ENCODE measurements at regions not wholly inside any gene's neighbourhood (a gene's known extent, or its start where the extent isn't known, plus 50 kb on each side); places are given as distances from the start of the nearest gene placed in this dataset.

- H2AFZ ChIP-seq (ENCODE audit: low read length, unreplicated experiment), result no peak overlapping the region
- no peak overlapping the region for H3K4me3 ChIP-seq (ENCODE audit: low read depth, low read length)
- H3K27me3 ChIP-seq (ENCODE audit: insufficient read depth, low read length), result no peaks in the 10 kb centered on the region
- H3K4me1 ChIP-seq (ENCODE audit: control insufficient read depth, insufficient read depth, low read length, unreplicated experiment), result no peaks in the 10 kb centered on the region
- H3K36me3 ChIP-seq (ENCODE audit: insufficient read depth, low read length), result no peaks in the 10 kb centered on the region
- no peaks in the 10 kb centered on the region for H3K79me2 ChIP-seq (ENCODE audit: control insufficient read depth, insufficient read depth, low read length, unreplicated experiment)
- H3K27ac ChIP-seq (ENCODE audit: low read depth, low read length), result no peak overlapping the region
Measured at GRCh38 chr4:179585761-179586160, 2143.5 kb upstream of the AGA start.

GRCh38 chr4:179586460-179586859 lies 2144.2 kb upstream of the AGA start:
- H3K27me3 ChIP-seq (ENCODE audit: insufficient read depth, low read length), result no peaks in the 10 kb centered on the region
- no peak overlapping the region for H3K27ac ChIP-seq (ENCODE audit: low read depth, low read length)
- H3K79me2 ChIP-seq (ENCODE audit: control insufficient read depth, insufficient read depth, low read length, unreplicated experiment), result no peaks in the 10 kb centered on the region
- H2AFZ ChIP-seq (ENCODE audit: low read length, unreplicated experiment), result no peak overlapping the region
- H3K36me3 ChIP-seq (ENCODE audit: insufficient read depth, low read length), result no peaks in the 10 kb centered on the region
- H3K4me3 ChIP-seq (ENCODE audit: low read depth, low read length), result no peak overlapping the region
- no peaks in the 10 kb centered on the region for H3K4me1 ChIP-seq (ENCODE audit: control insufficient read depth, insufficient read depth, low read length, unreplicated experiment)

- Histone ChIP-seq H3K27me3 (ENCODE audit: insufficient read depth, low read length) (no peaks in the 10 kb centered on the region), H3K36me3 (ENCODE audit: insufficient read depth, low read length) (no peaks in the 10 kb centered on the region), H3K79me2 (ENCODE audit: control insufficient read depth, insufficient read depth, low read length, unreplicated experiment) (no peaks in the 10 kb centered on the region), H3K27ac (ENCODE audit: low read depth, low read length) (no peak overlapping the region), H3K4me3 (ENCODE audit: low read depth, low read length) (no peak overlapping the region), H3K4me1 (ENCODE audit: control insufficient read depth, insufficient read depth, low read length, unreplicated experiment) (no peaks in the 10 kb centered on the region), H2AFZ (ENCODE audit: low read length, unreplicated experiment) (no peak overlapping the region)
Measured at GRCh38 chr4:179595671-179596410, 2153.6 kb upstream of the AGA start.

GRCh38 chr4:179596621-179597020 lies 2154.4 kb upstream of the AGA start:
- H3K79me2 ChIP-seq (ENCODE audit: control insufficient read depth, insufficient read depth, low read length, unreplicated experiment), result no peaks in the 10 kb centered on the region
- no peaks in the 10 kb centered on the region for H3K27me3 ChIP-seq (ENCODE audit: insufficient read depth, low read length)
- H2AFZ ChIP-seq (ENCODE audit: low read length, unreplicated experiment), result no peak overlapping the region
- no peaks in the 10 kb centered on the region for H3K36me3 ChIP-seq (ENCODE audit: insufficient read depth, low read length)
- no peaks in the 10 kb centered on the region for H3K4me1 ChIP-seq (ENCODE audit: control insufficient read depth, insufficient read depth, low read length, unreplicated experiment)
- no peak overlapping the region for H3K27ac ChIP-seq (ENCODE audit: low read depth, low read length)
- no peak overlapping the region for H3K4me3 ChIP-seq (ENCODE audit: low read depth, low read length)

- H3K36me3 ChIP-seq (ENCODE audit: insufficient read depth, low read length), result no peaks in the 10 kb centered on the region
- H3K27ac ChIP-seq (ENCODE audit: low read depth, low read length), result no peak overlapping the region
- no peak overlapping the region for H2AFZ ChIP-seq (ENCODE audit: low read length, unreplicated experiment)
- H3K79me2 ChIP-seq (ENCODE audit: control insufficient read depth, insufficient read depth, low read length, unreplicated experiment), result no peaks in the 10 kb centered on the region
- H3K27me3 ChIP-seq (ENCODE audit: insufficient read depth, low read length), result no peaks in the 10 kb centered on the region
- H3K4me1 ChIP-seq (ENCODE audit: control insufficient read depth, insufficient read depth, low read length, unreplicated experiment), result no peaks in the 10 kb centered on the region
- H3K4me3 ChIP-seq (ENCODE audit: low read depth, low read length), result no peak overlapping the region
Measured at GRCh38 chr4:179597301-179597700, 2155.1 kb upstream of the AGA start.

GRCh38 chr4:179601671-179602070 lies 2159.4 kb upstream of the AGA start:
- Histone ChIP-seq H3K27me3 (ENCODE audit: insufficient read depth, low read length) (no peaks in the 10 kb centered on the region), H3K27ac (ENCODE audit: low read depth, low read length) (no peak overlapping the region), H3K4me1 (ENCODE audit: control insufficient read depth, insufficient read depth, low read length, unreplicated experiment) (no peaks in the 10 kb centered on the region), H2AFZ (ENCODE audit: low read length, unreplicated experiment) (no peak overlapping the region), H3K4me3 (ENCODE audit: low read depth, low read length) (no peak overlapping the region), H3K79me2 (ENCODE audit: control insufficient read depth, insufficient read depth, low read length, unreplicated experiment) (no peaks in the 10 kb centered on the region), H3K36me3 (ENCODE audit: insufficient read depth, low read length) (no peaks in the 10 kb centered on the region)

- no peak overlapping the region for H2AFZ ChIP-seq (ENCODE audit: low read length, unreplicated experiment)
- H3K4me3 ChIP-seq (ENCODE audit: low read depth, low read length), result no peak overlapping the region
- H3K27me3 ChIP-seq (ENCODE audit: insufficient read depth, low read length), result no peaks in the 10 kb centered on the region
- H3K4me1 ChIP-seq (ENCODE audit: control insufficient read depth, insufficient read depth, low read length, unreplicated experiment), result no peaks in the 10 kb centered on the region
- no peak overlapping the region for H3K27ac ChIP-seq (ENCODE audit: low read depth, low read length)
- H3K79me2 ChIP-seq (ENCODE audit: control insufficient read depth, insufficient read depth, low read length, unreplicated experiment), result no peaks in the 10 kb centered on the region
- H3K36me3 ChIP-seq (ENCODE audit: insufficient read depth, low read length), result no peaks in the 10 kb centered on the region
Measured at GRCh38 chr4:179605196-179605595, 2163.0 kb upstream of the AGA start.

GRCh38 chr4:179607003-179607402 lies 2164.8 kb upstream of the AGA start:
- H3K4me1 ChIP-seq (ENCODE audit: control insufficient read depth, insufficient read depth, low read length, unreplicated experiment), result no peaks in the 10 kb centered on the region
- H3K4me3 ChIP-seq (ENCODE audit: low read depth, low read length), result no peak overlapping the region
- H3K27ac ChIP-seq (ENCODE audit: low read depth, low read length), result no peak overlapping the region
- H2AFZ ChIP-seq (ENCODE audit: low read length, unreplicated experiment), result no peak overlapping the region
- H3K27me3 ChIP-seq (ENCODE audit: insufficient read depth, low read length), result no peaks in the 10 kb centered on the region
- H3K36me3 ChIP-seq (ENCODE audit: insufficient read depth, low read length), result no peaks in the 10 kb centered on the region
- no peaks in the 10 kb centered on the region for H3K79me2 ChIP-seq (ENCODE audit: control insufficient read depth, insufficient read depth, low read length, unreplicated experiment)

- Histone ChIP-seq H3K27me3 (ENCODE audit: insufficient read depth, low read length) (no peaks in the 10 kb centered on the region), H3K4me3 (ENCODE audit: low read depth, low read length) (no peak overlapping the region), H3K36me3 (ENCODE audit: insufficient read depth, low read length) (no peaks in the 10 kb centered on the region), H2AFZ (ENCODE audit: low read length, unreplicated experiment) (no peak overlapping the region), H3K27ac (ENCODE audit: low read depth, low read length) (no peak overlapping the region), H3K4me1 (ENCODE audit: control insufficient read depth, insufficient read depth, low read length, unreplicated experiment) (no peaks in the 10 kb centered on the region), H3K79me2 (ENCODE audit: control insufficient read depth, insufficient read depth, low read length, unreplicated experiment) (no peaks in the 10 kb centered on the region)
Measured at GRCh38 chr4:179615704-179616103, 2173.5 kb upstream of the AGA start.

GRCh38 chr4:179618966-179619365 lies 2176.7 kb upstream of the AGA start:
- Histone ChIP-seq H3K4me3 (ENCODE audit: low read depth, low read length) (no peak overlapping the region), H3K36me3 (ENCODE audit: insufficient read depth, low read length) (no peaks in the 10 kb centered on the region), H2AFZ (ENCODE audit: low read length, unreplicated experiment) (no peak overlapping the region), H3K79me2 (ENCODE audit: control insufficient read depth, insufficient read depth, low read length, unreplicated experiment) (no peaks in the 10 kb centered on the region), H3K27ac (ENCODE audit: low read depth, low read length) (no peak overlapping the region), H3K4me1 (ENCODE audit: control insufficient read depth, insufficient read depth, low read length, unreplicated experiment) (no peaks in the 10 kb centered on the region), H3K27me3 (ENCODE audit: insufficient read depth, low read length) (no peaks in the 10 kb centered on the region)

- no peak overlapping the region for H3K4me3 ChIP-seq (ENCODE audit: low read depth, low read length)
- no peak overlapping the region for H3K27ac ChIP-seq (ENCODE audit: low read depth, low read length)
- no peak overlapping the region for H2AFZ ChIP-seq (ENCODE audit: low read length, unreplicated experiment)
- no peaks in the 10 kb centered on the region for H3K27me3 ChIP-seq (ENCODE audit: insufficient read depth, low read length)
- H3K36me3 ChIP-seq (ENCODE audit: insufficient read depth, low read length), result no peaks in the 10 kb centered on the region
- H3K79me2 ChIP-seq (ENCODE audit: control insufficient read depth, insufficient read depth, low read length, unreplicated experiment), result no peaks in the 10 kb centered on the region
- H3K4me1 ChIP-seq (ENCODE audit: control insufficient read depth, insufficient read depth, low read length, unreplicated experiment), result no peaks in the 10 kb centered on the region
Measured at GRCh38 chr4:179624768-179625181, 2182.5 kb upstream of the AGA start.
